ENCODE measurements at regions not wholly inside any gene's neighbourhood (a gene's known extent, or its start where the extent isn't known, plus 50 kb on each side); places are given as distances from the start of the nearest gene placed in this dataset.

GRCh38 chr3:76585794-76586392 lies 454.0 kb upstream of the ROBO2 start:
- peaks cover 8% of the 10 kb centered on the region for H3K9me3 Mint-ChIP-seq
- H3K4me3 Mint-ChIP-seq, result no peak overlapping the region
- DNase-seq, result no peak
- H3K27me3 Mint-ChIP-seq (ENCODE audit: low read depth), result no peaks in the 10 kb centered on the region
- no peak overlapping the region for H3K27ac Mint-ChIP-seq
- intact Hi-C loops (cut with micrococcal nuclease), result no loop called here
- CTCF ChIA-PET, result no interaction called here
- H3K4me1 Mint-ChIP-seq (ENCODE audit: low read depth), result no peaks in the 10 kb centered on the region
- no peaks in the 10 kb centered on the region for H3K36me3 Mint-ChIP-seq (ENCODE audit: low read depth)

GRCh38 chr3:76586471-76586870 lies 453.4 kb upstream of the ROBO2 start:
- CTCF ChIA-PET, result no interaction called here
- Mint-ChIP-seq H3K27me3 (ENCODE audit: low read depth) (no peaks in the 10 kb centered on the region), H3K4me1 (ENCODE audit: low read depth) (no peaks in the 10 kb centered on the region), H3K36me3 (ENCODE audit: low read depth) (no peaks in the 10 kb centered on the region), H3K27ac (no peak overlapping the region), H3K9me3 (peaks cover 8% of the 10 kb centered on the region), H3K4me3 (no peak overlapping the region)
- intact Hi-C loops (cut with micrococcal nuclease), result no loop called here
- DNase-seq, result no peak

DNA sequence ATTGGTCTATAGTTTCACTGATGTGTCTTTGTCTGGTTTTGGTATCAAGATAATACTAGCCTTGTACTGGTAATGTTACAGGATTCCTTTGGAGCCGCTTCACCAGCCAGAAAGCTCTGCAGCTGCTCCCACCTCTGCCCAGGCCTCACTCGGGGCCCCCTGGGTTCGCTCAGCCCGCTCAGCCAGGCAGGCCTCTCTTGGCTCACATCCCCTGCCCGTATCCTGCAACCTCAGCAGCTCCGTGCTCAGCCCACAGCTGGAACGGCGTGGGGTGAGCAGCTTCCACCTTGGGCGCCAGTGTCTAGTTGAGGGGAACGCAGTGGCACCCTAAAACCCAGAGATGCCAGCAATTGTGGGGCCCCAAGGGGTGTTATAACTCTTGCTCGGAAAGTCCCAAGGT lies 429.7 kb upstream of the ROBO2 start:
- intact Hi-C loops (cut with micrococcal nuclease), result no loop called here
- no peak for DNase-seq
- CTCF ChIA-PET, result no interaction called here
- H3K27ac Mint-ChIP-seq, result no peak overlapping the region
- peaks cover 10% of the 10 kb centered on the region for H3K9me3 Mint-ChIP-seq
- no peak overlapping the region for H3K4me3 Mint-ChIP-seq
- no peaks in the 10 kb centered on the region for H3K36me3 Mint-ChIP-seq (ENCODE audit: low read depth)
- H3K27me3 Mint-ChIP-seq (ENCODE audit: low read depth), result no peaks in the 10 kb centered on the region
- no peaks in the 10 kb centered on the region for H3K4me1 Mint-ChIP-seq (ENCODE audit: low read depth)

GRCh38 chr3:76615719-76616118 lies 424.2 kb upstream of the ROBO2 start:
- no peaks in the 10 kb centered on the region for H3K27me3 Mint-ChIP-seq (ENCODE audit: low read depth)

GRCh38 chr3:76624164-76624563 lies 415.7 kb upstream of the ROBO2 start:
- CTCF ChIA-PET, result no interaction called here
- Mint-ChIP-seq H3K4me1 (ENCODE audit: low read depth) (no peaks in the 10 kb centered on the region), H3K27me3 (ENCODE audit: low read depth) (no peaks in the 10 kb centered on the region), H3K36me3 (ENCODE audit: low read depth) (no peaks in the 10 kb centered on the region), H3K27ac (no peak overlapping the region), H3K4me3 (no peak overlapping the region), H3K9me3 (peaks cover 7% of the 10 kb centered on the region)
- no peak for DNase-seq
- intact Hi-C loops (cut with micrococcal nuclease), result no loop called here

More at GRCh38 chr3:76615719-76616118, 424.2 kb upstream of the ROBO2 start:
- no peaks in the 10 kb centered on the region for H3K36me3 Mint-ChIP-seq (ENCODE audit: low read depth)
- no peak overlapping the region for H3K27ac Mint-ChIP-seq
- no peaks in the 10 kb centered on the region for H3K9me3 Mint-ChIP-seq
- intact Hi-C loops (cut with micrococcal nuclease), result no loop called here
- H3K4me1 Mint-ChIP-seq (ENCODE audit: low read depth), result no peaks in the 10 kb centered on the region
- CTCF ChIA-PET, result no interaction called here
- DNase-seq, result no peak
- H3K4me3 Mint-ChIP-seq, result no peak overlapping the region

- intact Hi-C loops (cut with micrococcal nuclease), result no loop called here
- no peaks in the 10 kb centered on the region for H3K27me3 Mint-ChIP-seq (ENCODE audit: low read depth)
- CTCF ChIA-PET, result no interaction called here
- H3K27ac Mint-ChIP-seq, result no peak overlapping the region
- no peaks in the 10 kb centered on the region for H3K4me1 Mint-ChIP-seq (ENCODE audit: low read depth)
- H3K9me3 Mint-ChIP-seq, result peaks cover 4% of the 10 kb centered on the region
- DNase-seq, result no peak
- H3K4me3 Mint-ChIP-seq, result no peak overlapping the region
- H3K36me3 Mint-ChIP-seq (ENCODE audit: low read depth), result no peaks in the 10 kb centered on the region
Measured at GRCh38 chr3:76627236-76627635, 412.7 kb upstream of the ROBO2 start.

DNA sequence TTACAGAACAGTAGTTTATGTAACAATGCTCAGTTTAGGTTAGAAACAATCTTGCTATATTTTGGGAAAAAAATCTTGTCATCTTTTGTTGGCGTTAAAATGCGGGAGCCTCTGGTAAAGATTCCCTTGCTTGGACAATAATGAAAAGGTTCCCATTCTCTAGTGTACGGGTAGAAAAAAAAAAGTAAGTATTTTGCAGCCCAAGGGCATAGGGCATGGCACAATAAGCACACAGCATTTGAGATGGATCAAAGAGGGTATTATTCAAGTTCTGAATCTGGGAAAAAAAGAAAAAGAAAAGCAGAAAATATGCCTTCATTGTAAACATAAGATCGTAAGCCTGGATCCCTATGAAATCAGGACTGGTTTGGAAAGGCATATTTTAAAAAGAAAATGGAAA lies 408.6 kb upstream of the ROBO2 start:
- intact Hi-C loops (cut with micrococcal nuclease), result no loop called here
- H3K27me3 Mint-ChIP-seq (ENCODE audit: low read depth), result no peaks in the 10 kb centered on the region
- CTCF ChIA-PET, result no interaction called here
- H3K4me3 Mint-ChIP-seq, result no peak overlapping the region
- peaks cover 5% of the 10 kb centered on the region for H3K9me3 Mint-ChIP-seq
- no peak overlapping the region for H3K27ac Mint-ChIP-seq
- no peaks in the 10 kb centered on the region for H3K36me3 Mint-ChIP-seq (ENCODE audit: low read depth)
- no peaks in the 10 kb centered on the region for H3K4me1 Mint-ChIP-seq (ENCODE audit: low read depth)
- DNase-seq, result no peak

DNA sequence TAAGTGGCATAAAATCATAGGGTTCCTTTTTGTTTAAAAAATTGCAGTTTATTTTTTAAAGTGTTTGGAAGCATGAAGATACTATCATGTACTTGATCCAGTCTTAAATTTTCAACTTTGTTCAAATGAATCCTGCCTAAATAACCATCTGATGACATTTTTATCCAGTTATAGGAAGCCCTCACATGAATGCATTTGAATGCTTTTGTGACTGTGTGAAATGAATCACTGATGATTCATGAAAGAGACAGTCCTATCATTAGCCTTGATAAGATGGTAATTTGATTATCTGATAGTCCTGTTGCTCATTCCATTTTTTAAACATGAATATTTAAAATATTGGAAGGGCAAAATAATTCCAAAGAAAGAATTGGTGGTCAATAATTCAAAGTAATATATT lies 401.9 kb upstream of the ROBO2 start:
- Mint-ChIP-seq H3K27me3 (ENCODE audit: low read depth) (no peaks in the 10 kb centered on the region), H3K9me3 (peaks cover 11% of the 10 kb centered on the region), H3K4me3 (no peak overlapping the region), H3K27ac (no peak overlapping the region), H3K4me1 (ENCODE audit: low read depth) (no peaks in the 10 kb centered on the region), H3K36me3 (ENCODE audit: low read depth) (no peaks in the 10 kb centered on the region)
- no peak for DNase-seq
- intact Hi-C loops (cut with micrococcal nuclease), result no loop called here
- CTCF ChIA-PET, result no interaction called here

DNA sequence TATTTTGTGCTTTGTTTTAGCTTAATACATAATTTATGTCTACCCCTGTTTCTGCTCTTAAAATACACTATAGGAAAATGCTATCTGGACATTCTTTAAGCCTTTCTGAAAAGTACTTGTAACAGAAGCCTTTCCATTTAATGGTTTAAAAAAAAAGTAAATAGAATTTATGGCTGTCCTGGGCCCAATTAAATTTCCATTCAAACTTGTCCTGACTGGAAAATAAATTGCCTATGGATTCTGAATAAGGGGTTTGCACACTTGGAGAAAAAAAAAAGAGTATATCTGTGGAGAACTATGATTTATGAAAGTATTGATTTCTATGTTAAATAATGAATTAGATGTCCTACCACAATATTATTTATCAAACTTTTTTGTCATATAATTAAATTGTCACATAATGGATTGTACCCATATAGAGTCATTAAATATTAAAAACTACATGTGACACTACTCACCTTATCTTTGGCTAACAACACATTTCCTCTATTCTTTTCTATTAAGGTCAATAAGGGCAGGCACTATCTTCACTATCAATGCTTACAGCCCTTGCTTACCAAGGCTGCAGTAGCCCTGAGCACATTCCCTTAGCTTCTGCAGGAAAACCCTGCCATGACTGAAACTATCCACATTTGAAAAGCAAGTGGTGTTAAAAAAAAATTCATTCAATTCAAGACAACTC lies 396.1 kb upstream of the ROBO2 start:
- Mint-ChIP-seq H3K4me1 (ENCODE audit: low read depth) (no peaks in the 10 kb centered on the region), H3K36me3 (ENCODE audit: low read depth) (no peaks in the 10 kb centered on the region), H3K4me3 (no peak overlapping the region), H3K27me3 (ENCODE audit: low read depth) (no peaks in the 10 kb centered on the region), H3K27ac (no peak overlapping the region), H3K9me3 (peaks cover 10% of the 10 kb centered on the region)
- DNase-seq, result no peak
- intact Hi-C loops (cut with micrococcal nuclease), result no loop called here
- CTCF ChIA-PET, result no interaction called here

DNA sequence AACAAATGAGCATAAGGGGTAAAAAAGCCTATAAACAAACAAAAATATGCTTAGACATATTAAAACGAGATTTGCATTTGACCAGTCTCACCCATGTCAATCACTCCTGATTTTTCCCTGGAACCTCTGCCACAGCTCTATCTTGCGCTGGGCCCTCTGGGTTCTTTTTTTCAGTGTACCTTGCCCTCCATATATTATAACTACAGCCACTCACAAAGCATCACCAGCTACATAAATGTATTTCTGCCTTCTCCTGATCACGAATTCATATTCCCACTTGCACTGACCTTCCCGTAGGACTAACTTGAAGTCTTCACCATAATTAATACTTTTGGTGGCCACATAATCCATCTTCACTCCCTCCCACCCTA lies 395.6 kb upstream of the ROBO2 start:
- Mint-ChIP-seq H3K27ac (no peak overlapping the region), H3K36me3 (ENCODE audit: low read depth) (no peaks in the 10 kb centered on the region), H3K4me1 (ENCODE audit: low read depth) (no peaks in the 10 kb centered on the region), H3K9me3 (peaks cover 10% of the 10 kb centered on the region), H3K27me3 (ENCODE audit: low read depth) (no peaks in the 10 kb centered on the region), H3K4me3 (no peak overlapping the region)
- CTCF ChIA-PET, result no interaction called here
- intact Hi-C loops (cut with micrococcal nuclease), result no loop called here
- no peak for DNase-seq

DNA sequence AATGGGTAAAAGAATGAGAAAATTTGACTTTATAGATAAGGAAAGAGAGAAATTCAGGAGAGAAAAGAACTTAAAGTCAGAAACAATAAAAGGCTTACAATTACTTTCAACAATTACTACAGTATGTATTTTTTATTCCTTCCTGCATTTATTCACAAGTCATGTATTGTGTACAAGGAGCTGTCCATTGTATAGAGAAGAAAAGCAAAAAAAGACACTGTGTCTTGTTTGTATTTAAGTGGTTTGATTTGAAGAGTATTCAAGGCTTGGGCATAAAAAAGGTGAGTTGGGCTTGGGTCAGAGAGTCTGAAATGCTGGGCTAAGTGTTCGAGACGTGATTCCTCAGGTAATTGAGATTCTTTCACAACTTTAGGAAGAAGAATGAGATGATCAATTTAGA lies 394.2 kb upstream of the ROBO2 start:
- Mint-ChIP-seq H3K27ac (no peak overlapping the region), H3K36me3 (ENCODE audit: low read depth) (no peaks in the 10 kb centered on the region), H3K4me3 (no peak overlapping the region), H3K4me1 (ENCODE audit: low read depth) (no peaks in the 10 kb centered on the region), H3K27me3 (ENCODE audit: low read depth) (no peaks in the 10 kb centered on the region), H3K9me3 (peaks cover 8% of the 10 kb centered on the region)
- CTCF ChIA-PET, result interaction anchor here (0.6 kb wide), 1 partner anchor 1790 kb away, joined by 3 read pairs; no protein-coding TSS in a partner anchor
- intact Hi-C loops (cut with micrococcal nuclease), result no loop called here
- DNase-seq, result no peak

GRCh38 chr3:76646921-76647562 lies 392.9 kb upstream of the ROBO2 start:
- intact Hi-C loops (cut with micrococcal nuclease), result no loop called here
- Mint-ChIP-seq H3K4me3 (no peak overlapping the region), H3K27me3 (ENCODE audit: low read depth) (no peaks in the 10 kb centered on the region), H3K9me3 (peaks cover 8% of the 10 kb centered on the region), H3K36me3 (ENCODE audit: low read depth) (no peaks in the 10 kb centered on the region), H3K27ac (no peak overlapping the region), H3K4me1 (ENCODE audit: low read depth) (no peaks in the 10 kb centered on the region)
- DNase-seq, result no peak
- CTCF ChIA-PET, result no interaction called here

GRCh38 chr3:76651784-76652183 lies 388.1 kb upstream of the ROBO2 start:
- H3K27me3 Mint-ChIP-seq (ENCODE audit: low read depth), result no peaks in the 10 kb centered on the region
- no peaks in the 10 kb centered on the region for H3K9me3 Mint-ChIP-seq
- CTCF ChIA-PET, result no interaction called here

More at GRCh38 chr3:76651784-76652183, 388.1 kb upstream of the ROBO2 start:
- Mint-ChIP-seq H3K4me3 (no peak overlapping the region), H3K27ac (no peak overlapping the region), H3K36me3 (ENCODE audit: low read depth) (no peaks in the 10 kb centered on the region), H3K4me1 (ENCODE audit: low read depth) (no peaks in the 10 kb centered on the region)
- no peak for DNase-seq
- intact Hi-C loops (cut with micrococcal nuclease), result no loop called here

Measured in activated naive CD4-positive, alpha-beta T cell treated with anti-CD3 and anti-CD28 coated beads for 36 hours (primary cell).